Trophoblast cell (in vitro differentiated cells and primary cell): ENCODE measurements at regions not wholly inside any gene's neighbourhood (a gene's known extent, or its start where the extent isn't known, plus 50 kb on each side); places are given as distances from the start of the nearest gene placed in this dataset.

ENCODE experiments used
- DNase-seq, 2 donors: peaks; one replicate each; pipeline ENCODE4 v3.0.0-alpha.2; 2016
- H2AFZ ChIP-seq: 2 replicates; pipeline ENCODE4 v1.6.1; 2013; ENCODE audit warnings: low read length, moderate library complexity, mild to moderate bottlenecking; ENCODE audit not compliant: insufficient read depth, poor library complexity
- H2AK5ac ChIP-seq: 2 replicates; pipeline ENCODE4 v1.6.1; 2013; ENCODE audit warnings: mild to moderate bottlenecking, low read length
- H2BK120ac ChIP-seq: 2 replicates; pipeline ENCODE4 v1.6.1; 2013; ENCODE audit warnings: low read length, mild to moderate bottlenecking, moderate library complexity; ENCODE audit not compliant: insufficient read depth, poor library complexity
- H2BK12ac ChIP-seq: 2 replicates; pipeline ENCODE4 v1.6.1; 2013; ENCODE audit warnings: mild to moderate bottlenecking, low read length, moderate library complexity
- H2BK5ac ChIP-seq: 2 replicates; pipeline ENCODE4 v1.6.1; 2013; ENCODE audit warnings: low read length, low read depth, moderate library complexity, mild to moderate bottlenecking; ENCODE audit not compliant: poor library complexity
- H3K14ac ChIP-seq: 2 replicates; pipeline ENCODE4 v1.6.1; 2013; ENCODE audit warnings: mild to moderate bottlenecking, low read length
- H3K18ac ChIP-seq: 2 replicates; pipeline ENCODE4 v1.6.1; 2013; ENCODE audit warnings: mild to moderate bottlenecking, low read length
- H3K23ac ChIP-seq: 2 replicates; pipeline ENCODE4 v1.6.1; 2013; ENCODE audit warnings: low read length
- H3K27ac ChIP-seq: 2 replicates; pipeline ENCODE4 v1.5.1; 2013; ENCODE audit warnings: low read depth, mild to moderate bottlenecking, inconsistent platforms, low read length, moderate library complexity
- H3K27me3 ChIP-seq: 2 replicates; pipeline ENCODE4 v1.6.1; 2013; ENCODE audit warnings: inconsistent platforms, mild to moderate bottlenecking, low read length, moderate library complexity; ENCODE audit not compliant: insufficient read depth
- H3K36me3 ChIP-seq, 2 experiments: 1 replicate in 1 of 2; 2 replicates in 1 of 2; pipeline ENCODE4 v1.6.1; 2013; ENCODE audit warnings: low read length in 2 of 2, mild to moderate bottlenecking in 2 of 2, moderate library complexity in 1 of 2; ENCODE audit not compliant: insufficient read depth in 2 of 2, control insufficient read depth in 1 of 2
- H3K4ac ChIP-seq: 2 replicates; pipeline ENCODE4 v1.6.1; 2013; ENCODE audit warnings: low read depth, mild to moderate bottlenecking, low read length, moderate library complexity
- H3K4me1 ChIP-seq, 2 experiments: 1 replicate in 1 of 2; 2 replicates in 1 of 2; pipeline ENCODE4 v1.6.1; 2013; ENCODE audit warnings: low read length in 2 of 2, mild to moderate bottlenecking in 2 of 2, moderate library complexity in 1 of 2; ENCODE audit not compliant: insufficient read depth in 2 of 2, control insufficient read depth in 1 of 2
- H3K4me2 ChIP-seq: 2 replicates; pipeline ENCODE4 v1.6.1; 2013; ENCODE audit warnings: inconsistent platforms, mild to moderate bottlenecking, low read length, moderate library complexity
- H3K4me3 ChIP-seq: 2 replicates; pipeline ENCODE4 v1.5.1; 2013; ENCODE audit warnings: mild to moderate bottlenecking, low read depth, low read length, inconsistent platforms
- H3K79me1 ChIP-seq: one replicate; pipeline ENCODE4 v1.6.1; 2013; ENCODE audit warnings: low read length
- H3K79me2 ChIP-seq: 2 replicates; pipeline ENCODE4 v1.6.1; 2013; ENCODE audit warnings: low read length, mild to moderate bottlenecking; ENCODE audit not compliant: control insufficient read depth, insufficient read depth, poor library complexity
- H3K9ac ChIP-seq: 2 replicates; pipeline ENCODE4 v1.6.1; 2013; ENCODE audit warnings: mild to moderate bottlenecking, low read length
- H3K9me3 ChIP-seq: 2 replicates; pipeline ENCODE4 v1.6.1; 2013; ENCODE audit warnings: low read depth, mild to moderate bottlenecking, control low read depth, inconsistent platforms, low read length; ENCODE audit not compliant: insufficient read depth
- H4K12ac ChIP-seq: 2 replicates; pipeline ENCODE4 v1.6.1; 2013; ENCODE audit warnings: low read depth, mild to moderate bottlenecking, low read length, moderate library complexity
- H4K8ac ChIP-seq: 2 replicates; pipeline ENCODE4 v1.6.1; 2013; ENCODE audit warnings: low read depth, mild to moderate bottlenecking, low read length, moderate library complexity
- H4K91ac ChIP-seq: one replicate; pipeline ENCODE4 v1.6.1; 2013; ENCODE audit warnings: low read depth, mild to moderate bottlenecking, low read length, moderate library complexity
- WGBS: extraction: QIAGEN DNeasy Blood & Tissue Kit; methylation state at CpG from one replicate; pipeline ENCODE4 v1.1.7; 2013; ENCODE audit warnings: missing lambda C conversion rate; ENCODE audit not compliant: insufficient read length, insufficient coverage; ENCODE audit errors: extremely low coverage; 5-methylcytosine and 5-hydroxymethylcytosine counted together

- H3K79me1 ChIP-seq: no peaks in the 10 kb centered on the region
- H2BK12ac ChIP-seq: no peak overlapping the region
- H4K8ac ChIP-seq: no peak overlapping the region
- H2BK5ac ChIP-seq: no peak overlapping the region
- no peak overlapping the region for H2AFZ ChIP-seq
- no peaks in the 10 kb centered on the region for H3K27me3 ChIP-seq
- no peak overlapping the region for H4K91ac ChIP-seq
- H3K23ac ChIP-seq: no peak overlapping the region
- no CpG with 5 or more reads among the region's 3 CpGs for WGBS
- H3K79me2 ChIP-seq: no peaks in the 10 kb centered on the region
- no peak overlapping the region for H3K27ac ChIP-seq
- no peak overlapping the region for H3K4ac ChIP-seq
- no peak for DNase-seq
- no peak overlapping the region for H2AK5ac ChIP-seq
- H3K36me3 ChIP-seq: no peaks in the 10 kb centered on the region
- no peaks in the 10 kb centered on the region for H3K9me3 ChIP-seq
- H3K4me3 ChIP-seq: no peak overlapping the region
- peaks cover 0 to 2% of the 10 kb centered on the region in 2 experiments for H3K4me1 ChIP-seq
- H3K9ac ChIP-seq: no peak overlapping the region
- no peak overlapping the region for H3K4me2 ChIP-seq
- no peak overlapping the region for H3K14ac ChIP-seq
- no peak overlapping the region for H2BK120ac ChIP-seq
- H3K18ac ChIP-seq: no peak overlapping the region
- no peak overlapping the region for H4K12ac ChIP-seq
Measured at GRCh38 chr2:221272729-221273128, 299.4 kb downstream of the EPHA4 start.

DNA sequence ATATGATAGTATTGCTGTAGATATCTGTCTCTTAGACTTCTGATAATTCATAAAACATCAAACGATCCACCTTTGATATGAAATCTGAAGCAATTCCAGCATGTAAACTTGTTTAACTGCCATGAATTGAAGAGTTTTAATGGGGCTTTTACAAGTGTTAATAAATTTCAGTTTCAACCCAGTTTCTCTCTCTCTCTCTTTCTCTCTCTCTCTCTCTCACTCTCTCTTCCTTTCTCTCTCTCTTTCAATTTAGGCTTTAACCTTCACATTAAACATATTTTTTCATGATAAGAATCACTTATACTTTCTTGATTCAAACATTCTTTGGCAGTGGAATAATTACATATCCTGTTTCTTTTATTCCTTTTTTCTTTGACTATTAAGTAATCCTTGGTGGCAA is 296.1 kb downstream of the EPHA4 start:
- H3K4me2 ChIP-seq: no peak overlapping the region
- no peak overlapping the region for H3K9ac ChIP-seq
- H4K12ac ChIP-seq: no peak overlapping the region
- no peaks in the 10 kb centered on the region for H3K9me3 ChIP-seq
- WGBS: no CpG with 5 or more reads among the region's 1 CpG
- H3K4me3 ChIP-seq: no peak overlapping the region
- H2AFZ ChIP-seq: no peak overlapping the region
- no peak for DNase-seq
- H3K4ac ChIP-seq: no peak overlapping the region
- H2BK5ac ChIP-seq: no peak overlapping the region
- H3K27me3 ChIP-seq: no peaks in the 10 kb centered on the region
- H2BK12ac ChIP-seq: no peak overlapping the region
- H3K79me1 ChIP-seq: no peaks in the 10 kb centered on the region
- H3K23ac ChIP-seq: no peak overlapping the region
- H3K14ac ChIP-seq: no peak overlapping the region
- H3K27ac ChIP-seq: no peak overlapping the region
- no peaks in the 10 kb centered on the region for H3K36me3 ChIP-seq
- no peak overlapping the region for H3K18ac ChIP-seq
- no peak overlapping the region for H2AK5ac ChIP-seq
- H3K4me1 ChIP-seq: peaks cover 0 to 2% of the 10 kb centered on the region in 2 experiments
- H3K79me2 ChIP-seq: no peaks in the 10 kb centered on the region
- no peak overlapping the region for H4K8ac ChIP-seq
- H4K91ac ChIP-seq: no peak overlapping the region
- no peak overlapping the region for H2BK120ac ChIP-seq

DNA sequence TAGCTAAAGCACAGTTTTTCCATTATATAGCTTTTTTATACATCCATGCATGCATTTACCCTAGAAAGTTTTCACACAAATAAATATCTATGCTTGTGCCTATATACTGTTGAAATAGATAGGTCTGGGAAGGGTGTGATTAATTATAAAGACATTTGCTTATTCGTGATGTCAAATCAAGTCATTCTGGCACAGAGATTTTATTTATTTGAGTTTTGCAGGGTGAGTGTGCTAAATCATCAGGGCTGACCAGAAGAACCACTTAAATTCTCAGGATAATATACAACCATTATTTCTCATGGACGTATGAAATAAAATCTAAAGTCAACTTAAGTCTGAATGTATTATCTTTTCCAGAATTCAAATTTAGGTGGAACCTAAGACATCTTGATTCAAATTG is 295.5 kb downstream of the EPHA4 start:
- DNase-seq: no peak
- Histone ChIP-seq H4K8ac (no peak overlapping the region), H3K18ac (no peak overlapping the region), H3K9ac (no peak overlapping the region), H3K79me2 (no peaks in the 10 kb centered on the region), H3K4ac (no peak overlapping the region), H2BK120ac (no peak overlapping the region), H3K4me2 (no peak overlapping the region), H4K91ac (no peak overlapping the region), H3K27ac (no peak overlapping the region), H2BK5ac (no peak overlapping the region), H3K9me3 (no peaks in the 10 kb centered on the region), H2AK5ac (no peak overlapping the region), H4K12ac (no peak overlapping the region), H2AFZ (no peak overlapping the region), H3K79me1 (no peaks in the 10 kb centered on the region), H3K27me3 (no peaks in the 10 kb centered on the region), H3K4me1 (peaks cover 0 to 2% of the 10 kb centered on the region in 2 experiments), H3K36me3 (no peaks in the 10 kb centered on the region), H3K4me3 (no peak overlapping the region), H2BK12ac (no peak overlapping the region), H3K14ac (no peak overlapping the region), H3K23ac (no peak overlapping the region)
- WGBS: no CpG with 5 or more reads among the region's 2 CpGs

GRCh38 chr2:221282386-221282785 is 289.7 kb downstream of the EPHA4 start:
- H2AFZ ChIP-seq: no peak overlapping the region
- H2BK5ac ChIP-seq: no peak overlapping the region
- no peaks in the 10 kb centered on the region for H3K27me3 ChIP-seq
- no peak overlapping the region for H3K4me3 ChIP-seq
- H4K91ac ChIP-seq: no peak overlapping the region
- no peaks in the 10 kb centered on the region for H3K4me1 ChIP-seq
- no peaks in the 10 kb centered on the region for H3K9me3 ChIP-seq
- no peak overlapping the region for H3K4ac ChIP-seq
- no peaks in the 10 kb centered on the region for H3K36me3 ChIP-seq
- H3K18ac ChIP-seq: no peak overlapping the region
- no peak overlapping the region for H3K4me2 ChIP-seq
- no peak overlapping the region for H3K27ac ChIP-seq
- WGBS: no CpG with 5 or more reads among the region's 4 CpGs
- H4K12ac ChIP-seq: no peak overlapping the region
- no peak overlapping the region for H2AK5ac ChIP-seq
- no peaks in the 10 kb centered on the region for H3K79me2 ChIP-seq
- H4K8ac ChIP-seq: no peak overlapping the region
- peaks cover 4% of the 10 kb centered on the region for H3K79me1 ChIP-seq
- H2BK12ac ChIP-seq: no peak overlapping the region
- H3K9ac ChIP-seq: no peak overlapping the region
- H3K23ac ChIP-seq: no peak overlapping the region
- no peak for DNase-seq
- H2BK120ac ChIP-seq: no peak overlapping the region
- H3K14ac ChIP-seq: no peak overlapping the region
